ENCODE measurements at regions not wholly inside any gene's neighbourhood (a gene's known extent, or its start where the extent isn't known, plus 50 kb on each side); places are given as distances from the start of the nearest gene placed in this dataset.

DNA sequence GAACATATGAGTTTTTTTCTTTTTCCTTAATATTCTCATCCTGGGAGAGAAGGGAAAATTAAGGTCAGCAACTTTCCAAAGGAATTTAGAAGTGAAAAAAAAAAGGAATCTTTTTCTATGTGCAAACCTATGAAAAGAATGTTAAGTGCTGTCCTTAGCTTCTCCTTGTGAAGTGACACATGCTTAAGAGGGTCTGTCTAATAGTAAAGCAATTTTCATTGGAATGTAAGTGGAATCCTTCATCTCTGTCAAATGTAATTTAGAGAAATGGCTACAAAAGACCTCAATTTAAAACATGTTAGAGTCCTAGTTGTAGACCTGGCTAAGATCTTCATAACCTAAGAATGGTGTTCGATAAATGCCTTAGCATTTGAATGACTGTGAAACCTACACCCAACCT is 117.4 kb upstream of the EPB41L3 start:
- dilution Hi-C loops (cut with MboI; ENCODE audit: extremely low pct_ligation_motif_present, low sequenced_read_pairs): no loop called here
- Histone ChIP-seq H3K9me3 (ENCODE audit: control insufficient read depth, low read depth, low read length) (no peaks in the 10 kb centered on the region), H3K27me3 (ENCODE audit: control insufficient read depth, extremely low read depth, insufficient read depth, low read length) (no peaks in the 10 kb centered on the region), H3K27ac (ENCODE audit: control insufficient read depth, insufficient read depth, low read length) (no peak overlapping the region), H4K20me1 (ENCODE audit: control insufficient read depth, extremely low read depth, insufficient read depth, low read length) (no peaks in the 10 kb centered on the region), H2AFZ (ENCODE audit: control insufficient read depth, low read length) (no peak overlapping the region), H3K4me3 (ENCODE audit: control insufficient read depth in 2 of 3, extremely low read depth in 1 of 3, insufficient read depth in 2 of 3, low read depth in 1 of 3, low read length in 3 of 3) (no peak overlapping the region), H3K4me1 (ENCODE audit: control insufficient read depth, extremely low read depth, insufficient read depth, low read length) (no peaks in the 10 kb centered on the region), H3K36me3 (ENCODE audit: control insufficient read depth in 2 of 2, extremely low read depth in 1 of 2, insufficient read depth in 2 of 2, low read length in 2 of 2) (no peaks in the 10 kb centered on the region), H3K79me2 (ENCODE audit: control insufficient read depth, insufficient read depth, low read length) (no peaks in the 10 kb centered on the region), H3K4me2 (ENCODE audit: control insufficient read depth, extremely low read depth, insufficient read depth, low read depth, low read length) (no peak overlapping the region), H3K9me1 (ENCODE audit: control insufficient read depth, extremely low read depth, insufficient read depth, low read length) (no peaks in the 10 kb centered on the region), H3K9ac (ENCODE audit: control insufficient read depth, extremely low read depth, insufficient read depth, low read length) (no peak overlapping the region)
- TF ChIP-seq EZH2 (IDR thresholded peaks at IDR 0.05; ENCODE audit: low read length): no peak
- TF ChIP-seq, protein P1, sequence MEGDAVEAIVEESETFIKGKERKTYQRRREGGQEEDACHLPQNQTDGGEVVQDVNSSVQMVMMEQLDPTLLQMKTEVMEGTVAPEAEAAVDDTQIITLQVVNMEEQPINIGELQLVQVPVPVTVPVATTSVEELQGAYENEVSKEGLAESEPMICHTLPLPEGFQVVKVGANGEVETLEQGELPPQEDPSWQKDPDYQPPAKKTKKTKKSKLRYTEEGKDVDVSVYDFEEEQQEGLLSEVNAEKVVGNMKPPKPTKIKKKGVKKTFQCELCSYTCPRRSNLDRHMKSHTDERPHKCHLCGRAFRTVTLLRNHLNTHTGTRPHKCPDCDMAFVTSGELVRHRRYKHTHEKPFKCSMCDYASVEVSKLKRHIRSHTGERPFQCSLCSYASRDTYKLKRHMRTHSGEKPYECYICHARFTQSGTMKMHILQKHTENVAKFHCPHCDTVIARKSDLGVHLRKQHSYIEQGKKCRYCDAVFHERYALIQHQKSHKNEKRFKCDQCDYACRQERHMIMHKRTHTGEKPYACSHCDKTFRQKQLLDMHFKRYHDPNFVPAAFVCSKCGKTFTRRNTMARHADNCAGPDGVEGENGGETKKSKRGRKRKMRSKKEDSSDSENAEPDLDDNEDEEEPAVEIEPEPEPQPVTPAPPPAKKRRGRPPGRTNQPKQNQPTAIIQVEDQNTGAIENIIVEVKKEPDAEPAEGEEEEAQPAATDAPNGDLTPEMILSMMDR (optimal IDR thresholded peaks at IDR 0.05 in 1 of 3, IDR thresholded peaks at IDR 0.05 in 1 of 3, conservative IDR thresholded peaks at IDR 0.05 in 1 of 3; ENCODE audit: extremely low read depth in 1 of 3, insufficient read depth in 2 of 3, low read length in 3 of 3): no peak
- FAIRE-seq: no peak
- no peak for DNase-seq (ENCODE audit: low read depth, low spot score)

DNA sequence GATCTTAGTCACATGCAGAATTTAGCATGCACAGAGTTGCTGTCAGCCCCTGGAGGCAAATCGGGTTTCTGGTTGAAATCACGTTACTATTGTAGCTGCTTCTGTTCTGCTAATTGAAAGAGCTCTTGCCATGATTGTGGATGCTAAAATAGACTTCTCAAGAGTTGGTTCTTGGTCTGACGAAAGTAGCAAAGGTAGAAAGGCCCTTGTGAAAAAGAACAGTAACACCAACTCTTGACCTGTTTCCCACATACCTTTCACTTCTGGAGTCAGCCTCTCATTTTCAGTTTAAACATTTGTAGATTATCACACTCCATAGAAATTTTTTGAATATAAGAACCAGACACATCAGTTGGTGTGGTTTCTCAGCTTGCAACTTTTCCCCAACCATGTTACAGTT is 110.0 kb upstream of the EPB41L3 start:
- no peaks in the 10 kb centered on the region for H3K9me3 ChIP-seq (ENCODE audit: control insufficient read depth, low read depth, low read length)
- H2AFZ ChIP-seq (ENCODE audit: control insufficient read depth, low read length): no peak overlapping the region
- H3K36me3 ChIP-seq (ENCODE audit: control insufficient read depth in 2 of 2, extremely low read depth in 1 of 2, insufficient read depth in 2 of 2, low read length in 2 of 2): no peaks in the 10 kb centered on the region
- H3K4me3 ChIP-seq (ENCODE audit: control insufficient read depth in 2 of 3, extremely low read depth in 1 of 3, insufficient read depth in 2 of 3, low read depth in 1 of 3, low read length in 3 of 3): no peak overlapping the region
- H3K9me1 ChIP-seq (ENCODE audit: control insufficient read depth, extremely low read depth, insufficient read depth, low read length): no peaks in the 10 kb centered on the region
- DNase-seq (ENCODE audit: low read depth, low spot score) (no peak), FAIRE-seq (no peak)
- H3K4me2 ChIP-seq (ENCODE audit: control insufficient read depth, extremely low read depth, insufficient read depth, low read depth, low read length): no peak overlapping the region
- dilution Hi-C loops (cut with MboI; ENCODE audit: extremely low pct_ligation_motif_present, low sequenced_read_pairs): no loop called here
- H3K9ac ChIP-seq (ENCODE audit: control insufficient read depth, extremely low read depth, insufficient read depth, low read length): no peak overlapping the region
- H3K27me3 ChIP-seq (ENCODE audit: control insufficient read depth, extremely low read depth, insufficient read depth, low read length): no peaks in the 10 kb centered on the region
- no peaks in the 10 kb centered on the region for H3K79me2 ChIP-seq (ENCODE audit: control insufficient read depth, insufficient read depth, low read length)
- H4K20me1 ChIP-seq (ENCODE audit: control insufficient read depth, extremely low read depth, insufficient read depth, low read length): no peaks in the 10 kb centered on the region
- H3K4me1 ChIP-seq (ENCODE audit: control insufficient read depth, extremely low read depth, insufficient read depth, low read length): no peaks in the 10 kb centered on the region
- no peak overlapping the region for H3K27ac ChIP-seq (ENCODE audit: control insufficient read depth, insufficient read depth, low read length)
- TF ChIP-seq EZH2 (IDR thresholded peaks at IDR 0.05; ENCODE audit: low read length): no peak

DNA sequence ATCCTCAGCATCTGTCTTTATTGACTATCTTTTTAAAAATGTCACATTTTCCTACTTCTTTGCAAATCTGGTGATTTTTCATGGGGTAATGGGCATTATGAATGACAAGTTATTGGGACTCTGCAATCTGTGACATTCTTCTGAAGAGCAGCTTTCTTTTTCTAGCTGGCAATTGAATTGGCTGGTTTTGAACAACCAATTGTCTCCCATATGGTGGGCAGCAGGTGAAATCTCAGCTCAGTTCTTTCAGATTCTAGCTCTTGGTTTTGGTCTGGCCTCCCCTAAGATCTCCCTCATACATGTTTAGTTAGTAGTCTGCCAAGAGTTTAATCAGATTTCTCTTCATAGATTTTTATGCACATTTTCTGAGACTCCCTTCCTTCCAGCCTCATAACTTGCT is 107.9 kb upstream of the EPB41L3 start:
- Histone ChIP-seq H2AFZ (ENCODE audit: control insufficient read depth, low read length) (no peak overlapping the region), H3K9ac (ENCODE audit: control insufficient read depth, extremely low read depth, insufficient read depth, low read length) (no peak overlapping the region), H3K9me1 (ENCODE audit: control insufficient read depth, extremely low read depth, insufficient read depth, low read length) (no peaks in the 10 kb centered on the region), H3K27me3 (ENCODE audit: control insufficient read depth, extremely low read depth, insufficient read depth, low read length) (no peaks in the 10 kb centered on the region), H4K20me1 (ENCODE audit: control insufficient read depth, extremely low read depth, insufficient read depth, low read length) (no peaks in the 10 kb centered on the region), H3K4me1 (ENCODE audit: control insufficient read depth, extremely low read depth, insufficient read depth, low read length) (no peaks in the 10 kb centered on the region), H3K27ac (ENCODE audit: control insufficient read depth, insufficient read depth, low read length) (no peak overlapping the region), H3K4me2 (ENCODE audit: control insufficient read depth, extremely low read depth, insufficient read depth, low read depth, low read length) (no peak overlapping the region), H3K4me3 (ENCODE audit: control insufficient read depth in 2 of 3, extremely low read depth in 1 of 3, insufficient read depth in 2 of 3, low read depth in 1 of 3, low read length in 3 of 3) (no peak overlapping the region), H3K36me3 (ENCODE audit: control insufficient read depth in 2 of 2, extremely low read depth in 1 of 2, insufficient read depth in 2 of 2, low read length in 2 of 2) (no peaks in the 10 kb centered on the region), H3K9me3 (ENCODE audit: control insufficient read depth, low read depth, low read length) (no peaks in the 10 kb centered on the region), H3K79me2 (ENCODE audit: control insufficient read depth, insufficient read depth, low read length) (no peaks in the 10 kb centered on the region)
- no peak for FAIRE-seq
- DNase-seq (ENCODE audit: low read depth, low spot score): no peak
- dilution Hi-C loops (cut with MboI; ENCODE audit: extremely low pct_ligation_motif_present, low sequenced_read_pairs): no loop called here
- TF ChIP-seq EZH2 (IDR thresholded peaks at IDR 0.05; ENCODE audit: low read length): no peak
- TF ChIP-seq, protein P1 (optimal IDR thresholded peaks at IDR 0.05 in 1 of 3, IDR thresholded peaks at IDR 0.05 in 1 of 3, conservative IDR thresholded peaks at IDR 0.05 in 1 of 3; ENCODE audit: extremely low read depth in 1 of 3, insufficient read depth in 2 of 3, low read length in 3 of 3): no peak

Data from keratinocyte (primary cell).